Ammon's horn (tissue), 1 donor: ENCODE measurements at regions not wholly inside any gene's neighbourhood (a gene's known extent, or its start where the extent isn't known, plus 50 kb on each side); places are given as distances from the start of the nearest gene placed in this dataset.
"Not testable (repeated sequence)": the region's sequence is repeated elsewhere in the genome, so short reads cannot be mapped to it uniquely, and the experiment has no call there.

ENCODE experiments used
- DNase-seq: peaks from one replicate; pipeline ENCODE4 v3.0.0-alpha.2; 2016; ENCODE audit warnings: low spot score

- no peak for DNase-seq
Measured at GRCh38 chr18:28514699-28515098, 337.8 kb upstream of the CDH2 start.

GRCh38 chr18:28512357-28512756 is 335.4 kb upstream of the CDH2 start:
- no peak for DNase-seq

- DNase-seq: no peak
Measured at GRCh38 chr18:28511413-28511821, 334.5 kb upstream of the CDH2 start.

GRCh38 chr18:28510210-28510609 is 333.3 kb upstream of the CDH2 start:
- DNase-seq: no peak

DNA sequence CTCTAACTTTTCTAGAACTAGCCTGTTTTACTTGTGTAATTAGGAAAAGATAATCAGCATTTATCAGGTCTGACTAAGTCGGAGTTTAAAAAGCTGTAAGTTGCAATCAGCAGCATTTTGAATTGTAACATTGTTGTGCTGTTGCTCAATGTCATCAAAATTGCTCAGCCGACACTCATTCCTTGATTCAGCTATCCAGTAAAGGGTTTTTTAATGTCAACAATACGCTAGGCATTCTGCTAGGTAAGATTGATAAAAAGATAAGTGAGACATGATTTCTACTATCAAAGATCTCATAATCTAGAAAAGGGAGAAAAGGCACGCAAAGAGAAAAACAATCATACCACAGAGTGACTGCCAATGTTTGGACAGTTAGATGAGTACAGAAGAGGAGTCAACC is 327.1 kb upstream of the CDH2 start:
- no peak for DNase-seq

DNA sequence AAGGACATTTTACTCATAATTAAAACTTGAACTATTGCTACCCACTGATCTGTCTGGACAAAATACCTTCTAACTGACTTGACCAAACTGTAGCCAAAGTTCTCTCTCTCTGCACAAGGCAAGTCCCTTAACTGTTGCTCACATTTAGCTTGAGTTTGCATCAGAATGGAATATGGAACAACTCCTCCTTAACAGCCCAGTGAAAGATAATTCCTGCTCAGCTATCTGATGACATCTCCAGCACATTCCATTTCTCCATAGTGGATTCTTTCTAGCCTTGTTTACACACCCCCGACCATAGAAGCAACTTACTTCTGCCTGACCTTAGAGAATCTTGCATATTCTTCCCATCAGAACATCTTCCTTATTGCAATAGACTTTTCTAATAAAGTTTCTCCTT is 317.2 kb upstream of the CDH2 start:
- DNase-seq: no peak

GRCh38 chr18:28485918-28486317 is 309.0 kb upstream of the CDH2 start:
- DNase-seq: no peak

GRCh38 chr18:28485210-28485801 is 308.4 kb upstream of the CDH2 start:
- DNase-seq: no peak

GRCh38 chr18:28478531-28478930 is 301.6 kb upstream of the CDH2 start:
- DNase-seq: no peak

DNA sequence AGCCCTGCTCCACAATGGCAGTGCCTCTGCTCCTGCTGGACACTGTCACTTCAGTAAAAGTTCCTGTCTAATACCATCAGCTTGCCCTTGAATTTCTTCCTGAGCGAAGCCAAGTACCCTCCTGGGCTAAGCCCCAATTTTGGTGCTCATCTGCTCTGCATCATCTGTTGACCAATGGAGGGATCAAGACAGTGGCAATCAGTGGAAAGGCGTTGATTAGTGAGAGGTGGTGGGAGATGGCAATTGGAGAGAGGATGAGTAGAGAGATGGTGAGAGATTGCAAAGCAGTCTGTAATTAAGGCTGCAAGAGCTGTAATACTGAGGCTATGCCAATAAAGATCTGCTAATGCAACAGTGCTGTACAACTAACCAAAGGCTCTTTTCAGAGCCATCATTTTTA is 299.4 kb upstream of the CDH2 start:
- no peak for DNase-seq

- DNase-seq: no peak
Measured at GRCh38 chr18:28469946-28470345, 293.0 kb upstream of the CDH2 start.

- DNase-seq: no peak
Measured at GRCh38 chr18:28468901-28469300, 292.0 kb upstream of the CDH2 start.

GRCh38 chr18:28466204-28466603 is 289.3 kb upstream of the CDH2 start:
- DNase-seq: no peak

GRCh38 chr18:28459587-28459986 is 282.7 kb upstream of the CDH2 start:
- no peak for DNase-seq

DNA sequence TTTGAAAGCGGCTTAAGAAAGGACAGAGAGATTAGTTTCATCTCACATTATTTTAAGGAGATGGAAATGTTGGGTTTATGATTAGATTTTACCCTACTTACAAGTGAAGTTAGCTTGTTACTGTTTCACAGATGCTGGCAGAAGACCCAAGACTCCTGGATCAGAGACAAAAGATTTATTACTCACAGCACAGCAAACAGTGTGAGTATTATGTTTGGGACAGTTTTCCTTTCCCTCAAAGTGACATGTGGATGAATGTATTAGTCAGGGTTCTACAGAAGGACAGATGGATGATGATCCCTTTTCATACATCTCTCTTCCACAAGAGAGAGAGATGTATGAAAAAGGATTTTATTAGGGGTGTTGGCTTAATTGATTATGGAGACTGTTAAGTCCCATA is 281.8 kb upstream of the CDH2 start:
- no peak for DNase-seq

DNA sequence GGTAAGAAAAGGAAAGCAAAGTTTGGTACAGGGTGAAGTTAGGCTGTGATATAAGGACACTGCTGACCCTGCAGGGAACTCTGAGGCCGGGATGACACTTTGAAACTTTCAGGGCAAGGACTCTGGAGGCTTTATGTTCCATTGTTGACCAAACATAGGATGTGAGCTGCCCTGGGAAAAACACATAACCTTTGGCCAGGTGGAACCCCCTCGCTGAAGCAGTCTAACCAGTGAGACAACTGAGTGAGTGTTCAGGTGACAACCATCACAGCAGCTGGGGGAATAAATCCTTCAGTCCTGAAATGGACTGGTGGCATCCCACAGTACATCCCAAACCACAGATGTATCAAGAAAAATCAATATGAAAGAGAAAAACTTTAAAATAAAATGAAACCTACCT is 280.9 kb upstream of the CDH2 start:
- DNase-seq: no peak

DNA sequence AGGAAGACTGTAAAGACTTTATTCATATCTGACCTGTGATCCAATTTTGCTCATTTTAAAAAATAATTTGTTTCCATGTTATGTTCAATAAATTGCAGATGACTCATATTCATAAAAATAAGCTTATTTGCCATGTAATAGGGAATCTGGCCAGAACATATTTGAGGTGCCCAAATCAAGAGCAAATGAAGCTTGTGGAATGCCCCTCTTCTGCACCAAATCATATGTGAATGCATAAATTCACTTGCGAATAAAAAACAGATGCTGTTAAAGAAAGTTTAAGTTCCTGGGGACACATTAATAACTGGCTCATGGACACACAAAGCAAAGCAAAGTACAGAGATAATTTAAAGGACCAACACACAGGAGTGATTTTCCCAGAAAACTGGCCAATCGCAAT is 279.0 kb upstream of the CDH2 start:
- DNase-seq: no peak

DNA sequence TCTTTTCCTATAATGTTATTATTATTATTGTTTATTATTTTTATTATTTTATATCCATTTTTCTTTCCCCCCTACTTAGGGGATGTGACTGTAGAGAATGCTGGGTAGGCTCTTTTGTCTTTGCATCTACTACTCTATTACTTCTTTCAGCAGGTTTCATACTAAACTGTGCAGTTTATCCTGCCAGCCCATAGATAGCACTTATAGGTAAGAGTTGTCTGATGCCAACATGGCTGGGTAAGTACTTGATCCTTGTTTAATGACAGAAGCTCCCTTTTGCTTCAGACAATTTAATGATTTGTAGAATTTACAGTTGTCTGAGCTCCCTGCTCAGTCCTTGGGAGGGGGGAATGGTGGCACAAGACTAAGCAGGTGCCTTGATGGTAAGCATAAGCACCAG is 262.9 kb upstream of the CDH2 start:
- no peak for DNase-seq

- DNase-seq: no peak
Measured at GRCh38 chr18:28438381-28438780, 261.5 kb upstream of the CDH2 start.

DNA sequence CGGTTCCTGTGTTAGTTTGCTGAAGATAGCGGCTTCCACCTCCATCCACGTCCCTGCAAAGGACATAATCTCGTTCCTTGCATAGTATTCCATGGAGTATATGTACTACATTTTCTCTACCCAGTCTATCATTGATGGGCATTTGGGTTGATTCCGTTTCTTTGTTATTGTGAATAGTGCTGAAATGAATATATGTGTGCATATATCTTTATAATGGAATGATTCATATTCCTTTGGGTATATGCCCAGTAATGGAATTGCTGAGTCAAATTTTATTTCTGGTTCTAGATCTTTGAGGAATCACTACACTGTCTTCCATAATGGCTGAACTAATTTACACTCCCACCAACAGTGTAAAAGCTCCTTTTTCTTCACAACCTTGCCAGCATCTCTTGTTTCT is 255.4 kb upstream of the CDH2 start:
- DNase-seq: no peak

GRCh38 chr18:28425886-28426285 is 249.0 kb upstream of the CDH2 start:
- DNase-seq: no peak

GRCh38 chr18:28422577-28422976 is 245.6 kb upstream of the CDH2 start:
- no peak for DNase-seq

GRCh38 chr18:28421950-28422349 is 245.0 kb upstream of the CDH2 start:
- not testable (repeated sequence) for DNase-seq

- no peak for DNase-seq
Measured at GRCh38 chr18:28412521-28412920, 235.6 kb upstream of the CDH2 start.

GRCh38 chr18:28411806-28412205 is 234.9 kb upstream of the CDH2 start:
- peak; percentile 8 for DNase-seq
